Right renal cortex interstitium (tissue), 3 donors: ENCODE measurements at regions not wholly inside any gene's neighbourhood (a gene's known extent, or its start where the extent isn't known, plus 50 kb on each side); places are given as distances from the start of the nearest gene placed in this dataset.
A peak's percentile ranks its signal among the peaks of the same experiment; 100 is the strongest.

Experiments
- DNase-seq, 3 donors: peaks; one replicate each; pipeline ENCODE4 v3.0.0-alpha.2; 2013; ENCODE audit warnings: low read depth in 3 of 3, low spot score in 2 of 3

DNA sequence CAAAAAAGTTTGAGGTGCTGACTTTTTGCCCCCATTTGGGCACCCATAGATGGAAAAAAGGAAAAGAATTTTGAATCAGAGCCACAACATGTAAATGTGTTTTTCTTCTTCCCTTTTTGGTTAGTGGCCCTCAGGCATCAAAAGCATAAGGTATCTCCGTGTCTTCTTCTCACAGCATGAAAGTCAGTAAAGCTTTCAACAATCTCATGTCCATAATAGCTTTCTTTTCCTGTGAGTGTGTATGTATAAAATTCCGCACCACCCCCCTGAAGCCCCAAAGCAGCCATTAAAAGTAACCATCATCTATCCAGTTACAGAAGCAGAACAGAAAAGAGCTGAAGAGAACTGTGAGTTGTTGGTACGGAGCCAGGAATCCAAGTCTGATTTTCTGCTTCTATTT lies 1539.7 kb upstream of the ACVR2A start:
- DNase-seq: no peak

DNA sequence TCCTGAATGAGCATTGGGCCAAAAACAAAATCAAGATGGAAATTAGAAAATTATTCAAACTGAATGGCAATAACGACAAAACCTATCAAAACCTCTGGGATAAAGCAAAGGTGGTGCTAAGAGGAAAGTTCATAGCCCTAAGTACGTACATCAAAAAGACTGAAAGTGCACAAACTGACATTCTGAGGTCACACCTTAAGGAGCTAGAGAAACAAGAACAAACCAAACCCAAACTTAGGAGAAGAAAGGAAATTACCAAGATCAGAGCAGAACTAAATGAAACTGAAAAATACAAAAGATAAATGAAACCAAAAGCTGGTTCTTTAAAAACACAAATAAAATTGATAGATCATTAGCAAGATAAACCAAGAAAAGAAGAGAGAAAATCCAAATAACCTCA lies 1543.5 kb upstream of the ACVR2A start:
- DNase-seq: no peak

DNA sequence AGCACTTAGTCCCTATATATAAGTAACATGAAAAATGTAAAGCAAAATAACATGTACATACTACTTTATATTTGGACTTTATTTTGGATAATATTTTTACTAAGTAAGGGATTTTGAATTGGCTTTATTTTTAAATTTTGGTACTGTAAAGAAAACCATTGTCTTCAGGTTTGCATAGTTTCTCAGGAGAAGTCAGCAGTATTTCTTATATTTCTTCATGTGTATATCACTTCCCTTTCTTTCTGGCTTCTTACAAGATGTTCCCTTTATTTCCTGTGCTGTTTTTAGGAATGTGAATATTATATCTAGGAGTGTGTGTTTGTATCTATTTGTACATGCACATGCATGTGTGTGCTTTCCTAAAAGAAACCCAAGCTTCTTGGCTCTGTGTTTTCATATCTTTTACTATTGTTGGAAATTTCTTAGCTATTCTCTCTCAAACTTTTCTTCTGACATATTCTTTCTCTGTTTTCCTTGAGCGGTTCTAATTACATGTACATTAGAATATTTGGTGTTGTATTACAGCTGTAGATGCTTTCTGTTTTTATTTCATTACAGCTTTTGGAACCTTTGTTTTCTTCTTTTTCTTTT lies 1549.7 kb upstream of the ACVR2A start:
- no peak for DNase-seq

GRCh38 chr2:146287281-146287680 lies 1557.5 kb upstream of the ACVR2A start:
- no peak for DNase-seq

- no peak for DNase-seq
Observed at GRCh38 chr2:146278881-146279280, 1565.9 kb upstream of the ACVR2A start.

- DNase-seq: no peak
Observed at GRCh38 chr2:146271131-146271831, 1573.5 kb upstream of the ACVR2A start.

DNA sequence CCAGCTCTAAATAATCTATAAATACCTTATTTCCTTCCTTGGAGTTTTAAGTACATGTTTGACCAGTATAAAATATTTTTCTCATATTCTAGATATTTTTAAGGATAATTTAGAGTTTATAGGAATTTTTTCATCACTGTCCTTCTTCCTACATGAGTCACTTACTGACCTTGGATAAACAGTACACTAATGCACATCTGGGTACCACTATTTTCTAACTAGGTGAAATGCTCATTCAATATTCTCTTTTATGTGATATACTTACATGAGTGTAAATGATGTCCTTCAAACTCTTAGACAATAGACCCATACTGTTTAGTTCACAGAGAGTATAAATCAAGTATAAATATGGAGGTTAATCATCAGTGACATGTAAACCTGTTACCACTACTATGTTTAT lies 1574.2 kb upstream of the ACVR2A start:
- no peak for DNase-seq

- no peak for DNase-seq
Observed at GRCh38 chr2:146267093-146267492, 1577.7 kb upstream of the ACVR2A start.

DNA sequence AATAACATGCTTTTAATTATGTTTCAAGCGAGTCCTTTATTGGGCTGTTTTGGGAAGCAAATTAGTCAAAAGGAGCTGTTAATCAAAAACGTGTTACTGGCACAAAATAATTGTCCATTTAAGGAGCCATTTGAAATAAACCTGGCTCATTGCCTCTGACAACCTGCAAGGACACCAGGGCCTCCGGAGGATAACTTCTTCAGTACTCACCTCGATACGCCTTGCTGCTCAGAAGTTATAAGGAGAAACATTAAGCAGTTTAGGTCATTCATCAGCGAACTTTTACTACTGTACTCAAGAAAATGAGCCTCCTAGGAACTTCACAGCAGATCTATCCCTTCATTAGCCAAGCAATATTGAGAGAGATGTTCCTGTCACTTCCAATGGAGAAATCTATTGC lies 1579.2 kb upstream of the ACVR2A start:
- DNase-seq: no peak

- DNase-seq: no peak
Observed at GRCh38 chr2:146262606-146263005, 1582.2 kb upstream of the ACVR2A start.

- DNase-seq: no peak
Observed at GRCh38 chr2:146260551-146260950, 1584.3 kb upstream of the ACVR2A start.

DNA sequence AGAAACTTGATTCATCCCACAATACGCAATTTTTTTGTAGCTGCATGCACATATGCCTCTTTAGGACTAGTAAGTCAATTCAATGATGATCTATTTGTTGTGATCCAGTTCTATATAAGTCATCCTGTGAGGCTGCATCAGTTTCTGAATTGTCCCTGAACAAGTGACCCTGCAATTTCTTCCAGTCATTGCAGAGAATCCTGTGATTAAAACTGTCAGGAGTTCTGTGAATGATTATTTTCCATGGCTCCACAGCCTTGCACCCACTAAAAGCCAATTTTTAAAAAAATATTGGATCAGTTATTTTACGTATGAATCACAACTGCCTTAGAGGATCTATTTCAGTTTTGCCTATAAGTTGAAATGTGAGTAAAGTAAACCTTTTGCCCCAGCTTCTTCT lies 1585.0 kb upstream of the ACVR2A start:
- no peak for DNase-seq

DNA sequence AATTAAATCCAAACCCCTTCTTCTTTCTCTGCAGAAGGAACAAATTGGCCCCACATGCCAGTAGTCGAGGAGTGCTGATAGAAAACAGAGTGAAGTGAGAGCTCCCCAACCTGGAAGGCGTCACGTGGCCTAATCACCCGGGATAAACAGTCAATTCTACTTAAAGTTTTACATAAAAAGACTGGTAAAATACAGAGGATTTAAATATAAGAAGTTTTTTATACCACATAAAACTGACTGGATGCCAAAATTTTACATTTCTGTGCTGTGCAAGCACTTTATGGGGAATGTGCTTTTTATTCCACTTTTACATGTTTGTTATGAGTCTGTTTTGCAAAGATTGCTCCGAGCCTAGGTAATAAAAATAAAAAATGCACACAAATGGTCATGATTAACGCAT lies 1586.8 kb upstream of the ACVR2A start:
- DNase-seq: no peak

- DNase-seq: no peak
Observed at GRCh38 chr2:146252119-146252518, 1592.7 kb upstream of the ACVR2A start.

GRCh38 chr2:146251328-146251727 lies 1593.5 kb upstream of the ACVR2A start:
- DNase-seq: no peak

- DNase-seq: no peak
Observed at GRCh38 chr2:146246736-146247523, 1597.9 kb upstream of the ACVR2A start.

DNA sequence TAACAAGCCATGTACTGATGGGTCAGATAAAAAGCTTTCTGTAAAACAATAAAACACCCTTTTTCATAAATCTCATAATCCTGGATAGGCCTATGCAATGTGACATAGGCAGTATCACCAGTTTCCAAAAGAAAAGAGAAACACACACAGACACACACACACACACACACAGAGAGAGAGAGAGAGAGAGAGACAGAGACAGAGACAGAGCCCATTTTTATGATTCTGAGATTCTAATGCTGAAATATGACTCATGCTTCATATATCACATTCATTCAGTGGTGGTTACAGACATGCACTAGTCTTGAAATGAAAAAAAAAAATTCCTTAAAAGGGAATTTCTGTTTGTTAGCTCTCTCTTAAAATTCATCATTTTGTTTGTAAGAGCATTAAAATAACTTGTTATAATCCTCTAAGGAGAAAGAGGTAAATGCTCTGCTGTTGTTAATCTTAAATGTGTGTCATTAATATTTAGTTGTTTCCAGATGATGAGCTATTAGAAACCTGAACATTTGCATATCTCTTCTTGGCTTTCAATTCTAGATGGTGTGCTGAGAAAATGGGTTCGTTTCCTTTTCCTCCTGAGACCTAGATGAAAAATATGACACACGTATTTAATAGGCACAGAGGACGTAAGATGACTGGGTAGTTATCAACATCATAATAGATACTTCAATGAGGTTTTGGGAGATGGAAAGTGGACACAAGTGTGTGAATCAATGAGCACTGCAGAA lies 1598.7 kb upstream of the ACVR2A start:
- no peak for DNase-seq

DNA sequence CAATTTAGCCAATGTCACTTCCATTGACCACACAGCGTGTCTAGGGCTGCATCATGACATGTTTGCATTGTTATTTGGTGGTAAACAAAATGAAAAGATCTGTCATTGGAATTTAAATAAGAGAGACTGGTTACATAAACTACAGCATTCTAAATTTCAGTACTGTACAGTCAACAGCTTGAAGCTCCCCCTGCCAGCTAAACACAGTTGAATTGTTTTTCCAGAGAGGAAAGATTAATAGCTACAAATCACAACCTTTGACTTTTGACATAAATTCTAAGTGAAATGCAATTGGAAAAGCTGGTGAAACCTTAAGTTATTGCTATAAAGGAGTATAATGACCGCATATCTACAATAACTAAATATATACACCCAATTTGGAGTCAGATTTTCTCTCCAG lies 1600.0 kb upstream of the ACVR2A start:
- DNase-seq: peak; percentile 15 to 27 (median 27)

DNA sequence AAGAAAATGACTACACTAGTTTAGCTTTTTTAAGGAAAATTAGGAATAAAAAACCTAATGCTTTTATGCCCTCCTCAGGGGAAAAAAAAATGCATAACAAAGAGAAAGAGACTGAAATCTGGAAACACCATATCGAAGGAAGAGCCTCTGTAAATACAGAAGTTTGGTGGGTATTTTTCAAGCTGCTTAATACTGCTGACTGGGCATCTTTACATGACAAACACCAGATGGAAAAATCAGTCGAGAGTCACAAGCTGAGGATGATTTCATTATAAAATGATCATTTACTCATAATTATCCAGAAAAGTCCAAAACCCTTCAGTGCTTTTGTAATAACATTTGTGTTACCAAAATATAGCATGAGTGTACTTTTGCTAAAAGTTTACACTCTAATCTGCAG lies 1600.7 kb upstream of the ACVR2A start:
- DNase-seq: no peak

GRCh38 chr2:146241023-146241422 lies 1603.8 kb upstream of the ACVR2A start:
- DNase-seq: no peak

- no peak for DNase-seq
Observed at GRCh38 chr2:146240391-146240790, 1604.4 kb upstream of the ACVR2A start.
